Stimulated activated naive B cell treated with anti-CD40 and anti-IgM and Interleukin-4, amounts not matched to agents 10 μg/mL and 1 μg/mL and 100 μg/mL, for 72 hours (primary cell): ENCODE measurements at regions not wholly inside any gene's neighbourhood (a gene's known extent, or its start where the extent isn't known, plus 50 kb on each side); places are given as distances from the start of the nearest gene placed in this dataset.
A peak's percentile ranks its signal among the peaks of the same experiment; 100 is the strongest.
"Not testable (repeated sequence)": the region's sequence is repeated elsewhere in the genome, so short reads cannot be mapped to it uniquely, and the experiment has no call there.

ENCODE experiments used
- ATAC-seq, 2 donors: fragments of 150-1000 bp; cut with Tn5 transposase; replicated peaks; 2 replicates each; pipeline ENCODE4 v1.10.0; 2021; ENCODE audit warnings: moderate library complexity in 1 of 2
- DNase-seq: peaks from one replicate; pipeline ENCODE4 v3.0.0; 2021
- H3K27ac Mint-ChIP-seq: one replicate; pipeline ENCODE4 v1.8.0; 2022; ENCODE audit warnings: mild to moderate bottlenecking, mixed read lengths
- H3K27me3 Mint-ChIP-seq, 2 donors: one replicate each; pipeline ENCODE4 v1.8.0; 2022; ENCODE audit warnings: mixed read lengths in 2 of 2
- H3K36me3 Mint-ChIP-seq, 2 donors: one replicate each; pipeline ENCODE4 v1.8.0; 2022; ENCODE audit warnings: mixed read lengths in 2 of 2, mild to moderate bottlenecking in 1 of 2
- H3K4me1 Mint-ChIP-seq, 2 donors: one replicate each; pipeline ENCODE4 v1.8.0; 2022; ENCODE audit warnings: mixed read lengths in 2 of 2, mild to moderate bottlenecking in 1 of 2
- H3K4me3 Mint-ChIP-seq, 2 donors: one replicate each; pipeline ENCODE4 v1.8.0; 2022; ENCODE audit warnings: mild to moderate bottlenecking in 2 of 2, mixed read lengths in 2 of 2, moderate library complexity in 1 of 2
- H3K9me3 Mint-ChIP-seq, 2 donors: one replicate each; pipeline ENCODE4 v1.8.0; 2022; ENCODE audit warnings: mixed read lengths in 2 of 2, mild to moderate bottlenecking in 1 of 2

DNA sequence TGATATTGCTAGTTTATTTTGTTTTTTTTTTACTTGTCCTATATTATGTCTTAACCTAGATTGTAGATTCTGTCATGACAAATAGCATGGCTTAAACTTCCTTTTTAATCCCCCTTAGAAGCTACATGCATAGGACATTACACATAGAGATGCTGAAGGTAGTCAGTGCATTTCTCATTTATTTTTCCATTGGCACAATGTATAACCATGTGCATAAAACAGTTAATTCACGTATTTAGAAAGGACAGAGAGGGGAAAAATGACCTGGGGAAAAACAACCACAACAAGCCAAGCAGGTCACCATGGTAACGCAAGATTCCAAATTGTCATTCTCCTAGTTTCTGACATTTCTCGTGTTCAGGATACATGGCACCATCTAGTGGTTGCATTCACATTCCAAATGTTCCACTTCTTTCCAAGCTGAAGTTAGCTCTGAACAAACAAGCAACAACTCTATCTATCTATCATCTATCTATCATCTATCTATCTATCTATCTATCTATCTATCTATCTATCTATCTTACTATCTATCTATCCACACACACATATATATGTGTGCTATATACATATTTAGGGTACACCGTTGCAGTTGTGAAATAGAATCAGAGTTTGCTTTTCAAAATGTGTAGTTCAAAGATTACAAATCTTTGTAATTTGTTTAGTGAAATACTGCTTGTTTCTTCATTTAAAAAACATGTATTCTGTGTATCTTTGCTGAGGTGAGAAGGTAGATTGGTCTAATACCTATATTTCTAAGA, 487.2 kb upstream of the ST8SIA4 start:
- Mint-ChIP-seq H3K4me3 (no peak overlapping the region), H3K4me1 (no peaks in the 10 kb centered on the region), H3K9me3 (no peaks in the 10 kb centered on the region), H3K36me3 (no peaks in the 10 kb centered on the region), H3K27ac (no peak overlapping the region), H3K27me3 (peaks cover 0 to 8% of the 10 kb centered on the region in 2 donors)
- DNase-seq (no peak), ATAC-seq (peak in 1 of 2 donors; percentile 38)

DNA sequence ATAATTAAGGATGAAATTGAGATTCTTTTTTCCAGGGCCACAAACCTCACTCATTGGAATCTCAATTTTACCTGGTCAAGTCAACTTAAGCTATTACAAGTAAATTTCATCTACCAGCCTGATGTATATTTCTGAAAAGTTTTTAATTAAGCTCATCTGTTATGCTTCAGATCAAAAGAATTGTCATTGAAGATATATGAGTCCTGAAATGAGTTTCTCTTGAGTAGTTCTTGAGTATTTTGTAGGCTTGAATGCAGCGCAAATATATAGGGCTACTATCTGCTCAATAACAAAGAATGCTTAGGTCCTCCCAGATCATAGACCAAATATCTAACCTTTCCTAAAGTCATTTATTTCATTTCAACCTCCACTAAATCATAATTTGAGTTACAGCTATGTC, 482.2 kb upstream of the ST8SIA4 start:
- no peaks in the 10 kb centered on the region for H3K4me1 Mint-ChIP-seq
- H3K27ac Mint-ChIP-seq = no peak overlapping the region
- no peaks in the 10 kb centered on the region for H3K36me3 Mint-ChIP-seq
- H3K27me3 Mint-ChIP-seq = peaks cover 0 to 8% of the 10 kb centered on the region in 2 donors
- ATAC-seq = no peak
- no peaks in the 10 kb centered on the region for H3K9me3 Mint-ChIP-seq
- H3K4me3 Mint-ChIP-seq = no peak overlapping the region
- DNase-seq = no peak

GRCh38 chr5:101370181-101370580, 467.1 kb upstream of the ST8SIA4 start:
- ATAC-seq = no peak
- Mint-ChIP-seq H3K36me3 (no peaks in the 10 kb centered on the region), H3K27me3 (no peaks in the 10 kb centered on the region), H3K9me3 (peaks cover 0 to 2% of the 10 kb centered on the region in 2 donors), H3K4me3 (no peak overlapping the region), H3K4me1 (no peaks in the 10 kb centered on the region), H3K27ac (no peak overlapping the region)
- DNase-seq = no peak

GRCh38 chr5:101364469-101364868, 461.4 kb upstream of the ST8SIA4 start:
- Mint-ChIP-seq H3K9me3 (no peaks in the 10 kb centered on the region), H3K4me1 (no peaks in the 10 kb centered on the region), H3K27me3 (no peaks in the 10 kb centered on the region), H3K4me3 (no peak overlapping the region), H3K36me3 (no peaks in the 10 kb centered on the region), H3K27ac (no peak overlapping the region)
- no peak for DNase-seq
- ATAC-seq = no peak

GRCh38 chr5:101362067-101362466, 459.0 kb upstream of the ST8SIA4 start:
- Mint-ChIP-seq H3K27ac (no peak overlapping the region), H3K27me3 (no peaks in the 10 kb centered on the region), H3K36me3 (no peaks in the 10 kb centered on the region), H3K4me3 (no peak overlapping the region), H3K9me3 (no peaks in the 10 kb centered on the region), H3K4me1 (no peaks in the 10 kb centered on the region)
- DNase-seq (no peak), ATAC-seq (no peak)

- Mint-ChIP-seq H3K27ac (no peak overlapping the region), H3K9me3 (peaks cover 11 to 17% of the 10 kb centered on the region in 2 donors), H3K4me1 (no peaks in the 10 kb centered on the region), H3K36me3 (no peaks in the 10 kb centered on the region), H3K27me3 (no peaks in the 10 kb centered on the region), H3K4me3 (no peak overlapping the region)
- ATAC-seq (no peak), DNase-seq (no peak)
Observed at GRCh38 chr5:101346906-101347305, 443.8 kb upstream of the ST8SIA4 start.

DNA sequence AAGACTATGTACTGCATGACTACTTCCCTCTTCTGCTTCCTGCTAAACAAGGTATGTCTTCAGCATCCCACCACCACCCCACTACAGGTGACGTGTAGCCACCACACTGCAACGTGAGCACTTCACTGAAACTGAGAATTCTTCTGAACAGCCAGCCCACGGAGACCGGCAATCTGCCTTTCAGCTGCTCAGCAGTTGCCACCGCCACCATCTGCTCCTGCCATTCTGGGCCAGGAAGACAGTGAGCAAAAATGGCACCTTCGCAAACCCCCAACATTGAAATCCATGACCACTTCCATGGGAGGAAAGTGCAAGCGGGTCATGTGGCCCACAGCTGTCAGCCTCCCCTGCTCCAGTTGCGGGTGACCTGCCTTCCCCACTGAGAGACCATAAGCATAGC, 443.4 kb upstream of the ST8SIA4 start:
- Mint-ChIP-seq H3K27me3 (no peaks in the 10 kb centered on the region), H3K4me1 (no peaks in the 10 kb centered on the region), H3K4me3 (no peak overlapping the region), H3K27ac (no peak overlapping the region), H3K36me3 (no peaks in the 10 kb centered on the region), H3K9me3 (peaks cover 11 to 17% of the 10 kb centered on the region in 2 donors)
- DNase-seq (no peak), ATAC-seq (no peak)

- Mint-ChIP-seq H3K4me1 (no peaks in the 10 kb centered on the region), H3K36me3 (no peaks in the 10 kb centered on the region), H3K27ac (no peak overlapping the region), H3K27me3 (no peaks in the 10 kb centered on the region), H3K9me3 (no peaks in the 10 kb centered on the region), H3K4me3 (no peak overlapping the region)
- no peak for DNase-seq
- no peak for ATAC-seq
Observed at GRCh38 chr5:101338226-101338625, 435.1 kb upstream of the ST8SIA4 start.

DNA sequence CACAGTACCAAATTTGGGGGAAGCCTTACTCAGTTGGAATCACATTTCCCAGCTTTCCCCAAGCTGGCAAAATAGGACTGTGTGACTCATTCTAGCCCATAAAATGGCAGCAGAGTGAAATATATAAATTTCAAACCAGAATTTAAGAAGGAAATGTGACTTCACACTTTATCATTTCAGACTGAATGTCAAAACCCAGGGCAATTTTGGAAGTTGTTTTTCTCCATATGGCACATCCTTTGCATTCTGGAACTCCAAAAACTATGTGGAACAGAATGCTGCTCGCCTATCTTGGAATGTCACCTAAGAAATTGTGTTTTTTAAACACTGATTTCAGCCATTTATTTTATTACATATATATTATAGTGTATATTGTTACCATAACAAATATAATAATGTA, 424.7 kb upstream of the ST8SIA4 start:
- ATAC-seq (no peak), DNase-seq (no peak)
- Mint-ChIP-seq H3K27me3 (no peaks in the 10 kb centered on the region), H3K4me1 (no peaks in the 10 kb centered on the region), H3K27ac (no peak overlapping the region), H3K9me3 (peaks cover 5% of the 10 kb centered on the region in 2 donors), H3K4me3 (no peak overlapping the region), H3K36me3 (no peaks in the 10 kb centered on the region)

- Mint-ChIP-seq H3K27ac (no peak overlapping the region), H3K9me3 (peaks cover 5% of the 10 kb centered on the region in 2 donors), H3K4me3 (no peak overlapping the region), H3K27me3 (no peaks in the 10 kb centered on the region), H3K36me3 (no peaks in the 10 kb centered on the region), H3K4me1 (no peaks in the 10 kb centered on the region)
- ATAC-seq (no peak), DNase-seq (no peak)
Observed at GRCh38 chr5:101326766-101327165, 423.7 kb upstream of the ST8SIA4 start.

DNA sequence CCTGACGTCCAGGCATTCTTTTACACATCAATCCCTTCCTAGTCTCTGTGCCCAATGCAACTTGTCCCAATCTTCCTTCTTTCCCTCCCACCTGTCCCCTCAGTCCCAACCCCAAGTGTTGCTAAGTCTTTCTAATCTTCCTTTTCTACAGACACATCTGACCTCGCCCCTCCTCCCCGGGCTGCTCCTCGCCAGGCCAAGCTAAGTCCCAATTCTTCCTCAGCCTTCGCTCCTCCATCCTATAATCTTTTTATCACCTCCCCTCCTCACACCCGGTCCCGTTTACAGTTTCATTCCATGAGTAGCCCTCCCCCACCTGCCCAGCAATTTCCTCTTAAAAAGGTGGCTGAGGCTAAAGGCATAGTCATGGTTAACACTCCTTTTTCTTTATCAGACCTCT, 413.3 kb upstream of the ST8SIA4 start:
- H3K9me3 Mint-ChIP-seq, H3K4me1 Mint-ChIP-seq, H3K4me3 Mint-ChIP-seq, H3K27me3 Mint-ChIP-seq, ATAC-seq, DNase-seq, H3K27ac Mint-ChIP-seq, H3K36me3 Mint-ChIP-seq: not testable (repeated sequence)

GRCh38 chr5:101306391-101307137, 403.5 kb upstream of the ST8SIA4 start:
- DNase-seq (no peak), ATAC-seq (no peak)
- Mint-ChIP-seq H3K27me3 (no peaks in the 10 kb centered on the region), H3K4me1 (no peaks in the 10 kb centered on the region), H3K9me3 (no peaks in the 10 kb centered on the region), H3K27ac (no peak overlapping the region), H3K36me3 (no peaks in the 10 kb centered on the region), H3K4me3 (no peak overlapping the region)

- Mint-ChIP-seq H3K27me3 (no peaks in the 10 kb centered on the region), H3K4me3 (no peak overlapping the region), H3K4me1 (no peaks in the 10 kb centered on the region)
Observed at GRCh38 chr5:101296477-101296876, 393.4 kb upstream of the ST8SIA4 start.

DNA sequence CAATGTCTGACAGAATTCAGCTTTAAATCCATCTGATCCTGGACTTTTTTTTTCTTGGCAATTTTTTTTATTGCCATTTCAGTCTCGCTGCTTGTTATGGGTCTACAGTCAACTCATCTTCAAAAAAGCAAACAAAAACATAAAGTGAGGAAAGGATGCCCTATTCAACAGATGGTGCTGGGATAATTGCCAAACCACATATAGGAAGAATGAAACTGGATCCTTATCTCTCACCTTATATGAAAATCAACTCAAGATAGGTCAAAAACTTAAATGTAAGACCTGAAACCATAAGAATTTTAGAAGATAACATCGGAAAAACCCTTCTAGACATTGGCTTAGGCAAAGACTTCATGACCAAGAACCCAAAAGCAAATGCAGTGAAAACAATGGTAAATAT, 389.1 kb upstream of the ST8SIA4 start:
- DNase-seq (no peak), ATAC-seq (no peak)
- peaks cover 0 to 2% of the 10 kb centered on the region in 2 donors for H3K9me3 Mint-ChIP-seq
- H3K4me3 Mint-ChIP-seq = no peak overlapping the region
- H3K27me3 Mint-ChIP-seq = no peaks in the 10 kb centered on the region
- H3K36me3 Mint-ChIP-seq = no peaks in the 10 kb centered on the region
- H3K4me1 Mint-ChIP-seq = no peaks in the 10 kb centered on the region
- no peak overlapping the region for H3K27ac Mint-ChIP-seq

More at GRCh38 chr5:101296477-101296876, 393.4 kb upstream of the ST8SIA4 start:
- no peak overlapping the region for H3K27ac Mint-ChIP-seq
- DNase-seq (no peak), ATAC-seq (no peak)
- H3K9me3 Mint-ChIP-seq = no peaks in the 10 kb centered on the region
- H3K36me3 Mint-ChIP-seq = no peaks in the 10 kb centered on the region

GRCh38 chr5:101290761-101291160, 387.7 kb upstream of the ST8SIA4 start:
- not testable (repeated sequence) for H3K27ac Mint-ChIP-seq, H3K36me3 Mint-ChIP-seq, H3K4me1 Mint-ChIP-seq, H3K4me3 Mint-ChIP-seq, H3K27me3 Mint-ChIP-seq, ATAC-seq, H3K9me3 Mint-ChIP-seq, DNase-seq
